IPS-18c (cell line): ENCODE measurements at regions not wholly inside any gene's neighbourhood (a gene's known extent, or its start where the extent isn't known, plus 50 kb on each side); places are given as distances from the start of the nearest gene placed in this dataset.

ENCODE experiments used
- H3K4me3 ChIP-seq: 2 replicates; pipeline ENCODE4 v1.7.0; 2013; ENCODE audit warnings: low read depth, mild to moderate bottlenecking, low read length, moderate library complexity; ENCODE audit not compliant: insufficient read depth
- H3K9me3 ChIP-seq: one replicate; pipeline ENCODE4 v1.6.1; 2013; ENCODE audit warnings: mild to moderate bottlenecking, low read length, moderate library complexity; ENCODE audit not compliant: control insufficient read depth, insufficient read depth

DNA sequence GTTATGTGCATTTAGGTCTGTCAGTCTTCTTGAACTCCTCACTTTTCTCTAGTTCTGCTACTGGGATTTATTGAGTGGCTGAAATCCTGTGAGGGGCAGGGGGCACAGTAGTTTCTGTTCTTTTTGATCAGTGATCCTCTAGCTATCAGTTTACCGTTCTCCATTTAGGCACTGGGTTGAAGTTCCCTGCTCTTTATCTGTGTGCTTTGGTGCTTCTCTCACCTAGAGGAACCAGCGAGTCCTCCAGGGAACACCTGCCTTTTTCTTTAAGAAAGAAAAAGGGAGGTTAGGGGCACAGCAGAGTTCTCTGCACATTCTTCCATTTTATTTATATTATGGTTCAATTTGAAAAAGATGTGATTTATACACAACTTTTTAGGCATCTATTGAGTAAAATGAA, 503.0 kb upstream of the AGA start:
- Histone ChIP-seq H3K9me3 (no peaks in the 10 kb centered on the region), H3K4me3 (no peak overlapping the region)

DNA sequence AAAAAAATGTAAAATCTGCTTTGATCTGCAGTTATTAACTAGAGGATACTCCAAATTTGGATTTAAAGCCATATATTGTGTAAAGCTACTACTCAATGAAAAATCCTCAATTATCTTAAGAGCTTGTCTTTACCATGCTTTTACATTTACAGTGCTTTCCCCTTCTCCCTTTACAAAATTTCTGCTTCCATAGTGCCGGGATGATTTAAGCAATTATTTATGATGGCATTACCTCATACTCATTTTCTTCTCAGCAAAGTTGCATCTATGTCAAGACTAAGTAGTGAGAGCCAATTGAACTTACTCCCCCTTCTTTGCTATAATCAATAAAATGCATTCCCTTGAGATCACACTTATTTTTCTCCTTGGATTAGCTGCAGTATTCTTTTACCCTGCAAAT, 505.4 kb upstream of the AGA start:
- Histone ChIP-seq H3K9me3 (no peaks in the 10 kb centered on the region), H3K4me3 (no peak overlapping the region)

DNA sequence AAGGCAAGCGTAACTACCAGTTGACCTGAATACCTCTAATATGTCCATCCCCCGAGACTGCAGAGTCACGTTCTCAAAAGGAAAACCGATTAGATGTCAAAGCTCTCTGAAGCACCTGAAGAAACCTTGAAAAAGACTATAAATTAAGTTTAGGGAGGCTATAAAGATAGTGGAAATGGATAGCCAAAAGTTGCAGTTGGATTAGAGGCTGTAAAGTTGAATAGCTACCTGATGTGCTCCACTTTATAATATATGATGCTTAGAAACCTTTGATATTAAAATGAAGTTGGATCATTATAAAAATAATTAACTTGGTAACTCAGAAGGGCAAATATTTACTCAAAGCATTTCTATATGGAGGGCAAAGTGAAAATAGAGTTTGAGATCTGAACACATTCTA, 506.6 kb upstream of the AGA start:
- H3K9me3 ChIP-seq = no peaks in the 10 kb centered on the region
- no peak overlapping the region for H3K4me3 ChIP-seq

DNA sequence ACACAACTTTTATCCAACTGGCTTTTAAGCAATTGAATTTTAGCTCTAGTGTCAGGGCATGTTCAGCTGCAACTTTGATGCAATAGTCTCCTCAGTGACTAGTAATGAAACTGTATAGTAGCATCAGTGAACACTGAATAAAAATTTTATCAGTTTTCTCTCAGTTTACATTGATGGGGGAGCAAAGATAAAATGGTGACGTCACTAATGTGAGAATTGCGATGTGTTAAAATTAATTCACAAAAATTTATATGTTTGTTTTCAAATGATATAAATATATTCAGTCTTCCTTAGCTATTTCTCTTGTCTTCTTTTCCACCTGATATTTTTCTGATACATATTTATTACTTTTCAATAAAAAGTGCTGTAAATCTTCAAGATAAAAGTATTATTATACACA, 508.8 kb upstream of the AGA start:
- Histone ChIP-seq H3K4me3 (no peak overlapping the region), H3K9me3 (no peaks in the 10 kb centered on the region)

DNA sequence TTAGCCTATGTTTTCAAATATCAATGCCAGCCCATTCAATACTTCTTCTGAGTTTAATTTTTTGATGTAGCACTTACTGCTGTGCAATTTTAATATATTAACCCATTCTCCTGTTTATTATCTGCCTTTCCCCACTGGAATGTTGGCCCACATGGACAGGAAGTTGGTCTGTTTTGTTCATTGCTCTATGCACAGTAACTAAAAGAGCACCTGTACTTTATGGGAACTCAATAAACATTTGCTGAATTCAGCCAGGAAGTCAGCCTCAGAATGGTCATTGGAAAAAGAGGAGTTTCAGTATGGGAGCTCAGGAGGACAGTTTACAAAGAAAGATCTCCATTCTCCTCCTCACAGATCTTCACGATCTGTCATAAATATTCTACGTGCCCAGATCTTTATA, 510.5 kb upstream of the AGA start:
- Histone ChIP-seq H3K9me3 (no peaks in the 10 kb centered on the region), H3K4me3 (no peak overlapping the region)

DNA sequence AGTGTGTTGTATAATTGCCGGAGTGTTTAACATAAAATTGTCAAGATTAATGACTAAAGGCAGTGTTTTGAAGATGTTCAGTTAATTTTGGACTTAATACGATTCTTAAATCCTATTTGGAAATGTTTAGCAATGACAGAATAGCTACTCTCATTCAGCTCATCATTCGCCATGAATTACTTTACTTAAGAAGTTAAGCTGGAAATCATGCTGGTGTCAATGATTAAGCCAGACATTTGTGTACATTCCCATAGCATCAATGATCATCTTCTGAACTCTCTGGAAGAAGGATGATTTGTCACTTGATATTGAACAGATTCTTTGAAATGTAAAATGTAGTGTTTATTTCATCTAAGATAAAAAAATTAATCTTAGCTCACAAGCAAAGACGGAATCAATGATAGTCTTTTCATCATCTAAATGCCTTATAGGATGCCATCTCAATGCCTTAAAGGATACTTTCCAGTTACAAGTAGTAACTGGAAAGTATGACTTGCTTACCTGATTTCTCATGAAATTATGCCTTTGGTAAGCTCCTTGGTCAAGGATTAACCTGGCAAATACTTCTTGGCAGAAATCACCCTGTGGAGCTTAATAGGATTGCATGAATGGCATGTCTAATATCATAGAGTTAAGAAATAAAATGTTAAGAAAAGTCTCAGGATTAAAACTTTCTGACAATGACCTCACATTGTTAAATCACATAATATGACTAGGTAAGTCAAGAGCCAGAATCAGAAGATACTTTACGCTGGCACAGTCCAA, 515.5 kb upstream of the AGA start:
- Histone ChIP-seq H3K4me3 (no peak overlapping the region), H3K9me3 (no peaks in the 10 kb centered on the region)

DNA sequence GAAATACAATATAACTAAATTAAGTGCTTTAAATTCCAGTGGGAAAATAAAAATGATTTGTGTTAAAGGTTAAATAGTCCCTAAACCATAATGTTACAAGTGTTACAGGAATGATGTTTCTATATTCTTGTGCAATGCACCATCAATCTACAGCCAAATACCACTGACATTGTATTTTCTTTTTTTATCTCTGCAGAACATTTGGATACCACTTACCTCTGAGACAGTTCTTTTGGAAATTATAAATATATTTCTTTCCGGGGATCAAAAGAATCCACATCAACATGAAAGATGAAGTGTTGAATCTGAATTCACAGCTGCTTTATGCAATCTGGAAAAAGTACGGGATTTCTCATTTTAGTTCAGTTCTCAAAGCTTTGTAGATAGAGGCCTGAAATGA, 518.3 kb upstream of the AGA start:
- Histone ChIP-seq H3K4me3 (no peak overlapping the region), H3K9me3 (no peaks in the 10 kb centered on the region)

DNA sequence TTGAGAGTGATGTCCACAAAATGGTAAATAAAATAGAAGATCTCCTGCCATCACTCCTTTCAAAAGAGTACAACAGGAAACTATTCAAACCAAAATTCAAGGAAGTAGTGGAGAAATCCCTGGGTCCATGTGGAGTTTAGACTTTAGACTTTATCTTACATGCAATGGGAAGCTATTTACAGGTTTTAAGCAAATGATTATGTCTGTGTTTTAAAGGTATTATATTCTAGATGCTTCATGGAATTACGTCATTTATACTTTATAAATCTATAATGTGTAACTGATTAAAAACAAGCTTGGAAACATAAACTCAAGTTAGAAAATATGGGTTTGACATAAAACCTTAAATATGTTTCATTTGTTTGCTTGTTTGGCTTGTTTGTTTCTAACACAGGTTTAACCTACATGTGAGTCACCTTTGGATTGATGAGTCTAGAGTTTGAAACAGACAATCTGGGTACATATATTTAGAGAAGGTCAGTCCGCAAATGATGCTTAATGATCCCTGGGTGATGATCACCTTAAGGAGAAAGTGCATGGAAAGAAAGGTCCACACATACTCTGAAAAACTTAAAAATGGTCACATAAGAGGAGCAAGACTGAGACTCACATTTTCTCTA, 519.6 kb upstream of the AGA start:
- Histone ChIP-seq H3K9me3 (no peaks in the 10 kb centered on the region), H3K4me3 (no peak overlapping the region)

DNA sequence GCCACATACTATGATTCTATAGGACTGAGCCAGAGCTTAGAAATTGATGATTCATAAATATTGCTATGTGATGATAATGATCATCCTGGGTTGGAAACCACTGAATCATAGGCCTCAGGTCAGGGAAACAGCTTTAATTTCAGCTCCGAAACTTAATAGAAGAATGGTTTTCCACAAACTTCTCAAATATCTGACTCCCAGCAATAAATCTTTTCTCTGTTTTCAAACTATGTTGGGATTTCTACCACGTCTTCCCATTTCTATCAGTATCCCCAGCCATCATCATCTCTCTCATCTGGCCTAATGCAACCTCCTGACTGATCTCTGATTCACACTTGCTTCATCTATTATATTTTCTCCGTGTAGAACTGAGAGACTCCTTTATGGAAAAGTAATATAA, 521.8 kb upstream of the AGA start:
- H3K9me3 ChIP-seq = no peaks in the 10 kb centered on the region
- no peak overlapping the region for H3K4me3 ChIP-seq

DNA sequence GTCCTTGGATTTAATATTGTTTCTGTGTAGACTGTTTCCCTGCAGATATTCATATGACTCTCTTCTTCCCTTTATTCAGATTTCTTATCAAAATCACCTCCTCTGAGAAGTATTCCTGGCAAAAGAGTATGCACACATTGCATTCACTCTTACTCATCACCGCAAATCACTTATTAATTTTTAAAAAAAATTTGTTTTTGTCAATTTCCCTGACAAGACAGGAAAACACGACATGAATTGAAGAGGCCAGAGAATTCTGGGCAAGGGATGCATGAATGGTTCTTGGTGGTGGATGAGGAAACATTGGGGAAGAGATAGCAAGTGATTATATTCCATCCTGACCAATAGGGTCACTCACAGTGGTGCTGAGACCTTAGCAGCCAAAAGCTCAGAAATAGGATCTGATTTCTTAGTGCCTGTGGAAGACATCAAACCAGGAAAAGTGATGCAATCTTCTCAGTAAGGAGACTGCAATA, 522.5 kb upstream of the AGA start:
- H3K9me3 ChIP-seq = no peaks in the 10 kb centered on the region
- no peak overlapping the region for H3K4me3 ChIP-seq

DNA sequence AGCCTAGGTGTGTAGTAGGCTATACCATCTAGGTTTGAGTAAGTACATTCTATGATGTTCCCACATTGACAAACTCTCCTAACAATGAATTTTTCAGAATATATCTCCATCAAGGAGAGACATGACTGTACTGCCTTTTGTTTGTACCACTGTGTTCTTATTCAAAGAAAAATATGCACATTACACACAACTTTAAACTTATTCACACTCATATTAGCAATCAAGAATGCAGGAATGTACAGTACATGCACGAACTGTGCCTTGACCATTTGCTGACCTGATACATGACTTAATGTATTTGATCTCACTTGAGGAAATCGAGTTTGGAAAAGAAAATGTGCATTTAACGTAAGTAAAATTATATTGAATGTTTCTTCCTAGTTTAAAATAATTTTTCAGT, 525.1 kb upstream of the AGA start:
- Histone ChIP-seq H3K9me3 (no peaks in the 10 kb centered on the region), H3K4me3 (no peak overlapping the region)

DNA sequence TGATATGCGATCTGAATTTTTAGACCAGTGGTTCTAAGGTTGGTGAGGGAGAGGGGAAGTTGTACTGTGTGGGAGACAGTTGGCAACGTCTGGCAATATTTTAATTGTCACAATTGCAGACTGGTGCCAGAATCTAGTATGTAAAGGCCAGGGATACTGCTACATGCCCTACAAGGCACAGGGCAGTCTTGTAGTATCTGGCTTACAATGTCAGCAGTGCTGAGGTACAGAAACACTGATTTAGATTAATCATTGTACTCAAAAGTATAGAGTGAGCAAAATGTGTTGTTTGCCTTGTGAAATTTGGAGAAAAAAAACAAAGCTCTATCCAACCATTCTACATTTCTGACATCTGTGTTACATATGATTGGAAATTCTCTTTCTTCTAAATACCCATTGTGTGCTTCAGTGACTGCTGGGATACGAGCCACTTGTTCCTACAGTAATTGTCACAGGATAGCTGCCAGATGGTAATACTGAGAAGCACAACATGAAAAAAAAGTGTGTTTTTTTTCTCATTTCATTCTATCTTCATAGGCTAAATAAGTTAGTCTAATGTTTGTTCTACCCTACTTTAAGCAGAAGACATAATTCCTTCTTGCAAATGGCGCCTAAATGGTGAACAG, 526.7 kb upstream of the AGA start:
- no peak overlapping the region for H3K4me3 ChIP-seq
- no peaks in the 10 kb centered on the region for H3K9me3 ChIP-seq

DNA sequence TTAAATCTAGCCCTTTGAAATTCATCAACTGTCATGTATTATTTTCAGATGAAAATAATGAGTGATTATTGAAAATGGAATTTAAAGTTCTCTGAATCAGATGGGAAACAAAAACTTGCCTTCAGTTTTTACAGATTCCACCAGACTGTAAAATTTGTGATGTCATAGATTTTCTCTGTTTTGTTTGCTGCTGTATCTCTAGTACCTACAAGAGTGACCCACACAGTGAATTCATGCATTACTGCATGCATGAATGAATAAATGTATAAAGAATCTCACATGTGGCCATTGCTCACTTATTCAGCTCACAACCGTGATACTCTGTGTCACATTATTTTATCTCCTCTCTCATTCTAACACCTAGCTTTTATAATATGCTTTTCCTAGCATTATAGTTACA, 532.2 kb upstream of the AGA start:
- Histone ChIP-seq H3K4me3 (no peak overlapping the region), H3K9me3 (no peaks in the 10 kb centered on the region)

DNA sequence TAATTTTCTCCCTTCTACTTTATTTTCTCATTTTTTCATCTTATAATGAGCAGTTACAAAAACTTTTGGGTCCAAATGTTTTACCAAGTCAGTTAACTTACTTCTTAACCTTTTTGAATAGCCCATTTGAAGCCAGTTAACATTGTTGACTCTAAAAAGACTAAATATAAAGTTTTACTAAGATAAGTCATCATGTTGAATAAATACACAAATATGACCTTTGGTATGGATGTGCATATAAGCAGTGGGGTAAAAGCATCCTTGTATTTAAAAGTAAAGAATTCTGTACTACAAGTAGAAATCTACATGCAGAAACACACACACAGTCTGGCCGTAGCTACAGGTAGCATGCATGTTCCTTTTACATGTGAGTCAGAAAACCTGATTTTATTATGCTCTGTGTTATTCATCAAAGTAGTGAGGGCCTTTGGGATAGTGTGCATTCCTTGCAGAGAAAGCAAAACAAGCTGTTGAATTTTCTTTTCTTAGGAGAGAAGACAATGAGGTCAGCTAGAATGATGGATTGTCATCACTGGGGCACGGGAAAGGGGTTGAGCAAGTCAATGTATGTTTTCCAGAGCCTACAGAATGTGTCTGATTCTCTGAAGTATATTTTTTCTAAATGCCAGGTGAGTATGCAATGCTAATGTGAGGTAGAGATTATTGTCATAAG, 533.2 kb upstream of the AGA start:
- no peaks in the 10 kb centered on the region for H3K9me3 ChIP-seq
- H3K4me3 ChIP-seq = no peak overlapping the region

DNA sequence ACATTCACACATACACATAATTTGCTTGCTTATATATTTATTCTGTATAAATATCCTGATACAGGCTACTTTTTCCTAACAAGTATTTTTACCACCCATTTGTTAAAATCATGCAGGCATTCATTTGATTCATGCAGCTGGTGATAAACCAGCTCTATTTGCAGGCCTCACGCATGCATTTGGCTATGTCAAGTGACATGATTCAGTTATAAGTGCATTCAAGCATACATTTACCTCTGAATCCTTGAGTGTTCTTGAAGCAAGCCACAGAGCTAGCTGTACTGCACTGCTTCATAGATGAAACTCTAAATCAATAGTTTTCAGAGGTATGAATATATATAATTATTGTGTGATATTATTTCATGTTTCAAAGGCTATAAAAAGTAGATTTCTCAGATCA, 544.0 kb upstream of the AGA start:
- H3K4me3 ChIP-seq = no peak overlapping the region

DNA sequence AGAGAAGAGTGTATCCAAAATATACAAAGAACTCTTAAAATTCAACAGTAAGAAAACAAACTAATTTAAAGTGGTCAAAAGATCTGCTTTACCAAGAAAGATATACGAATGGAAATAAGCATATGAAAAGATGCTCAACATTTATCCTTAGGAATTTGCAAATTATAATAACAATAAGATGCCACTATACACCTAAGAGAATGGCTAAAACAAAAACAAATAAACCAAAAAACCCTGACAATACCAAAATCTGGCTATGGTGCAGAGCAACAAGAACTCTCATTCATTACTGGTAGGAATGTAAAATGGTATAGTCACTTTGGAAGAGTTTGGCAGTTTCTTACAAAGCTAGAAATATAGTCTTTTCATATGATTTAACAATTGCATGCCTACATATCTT, 545.7 kb upstream of the AGA start:
- no peak overlapping the region for H3K4me3 ChIP-seq
- H3K9me3 ChIP-seq = no peaks in the 10 kb centered on the region

More for the DNA sequence above, 544.0 kb upstream of the AGA start:
- no peaks in the 10 kb centered on the region for H3K9me3 ChIP-seq

DNA sequence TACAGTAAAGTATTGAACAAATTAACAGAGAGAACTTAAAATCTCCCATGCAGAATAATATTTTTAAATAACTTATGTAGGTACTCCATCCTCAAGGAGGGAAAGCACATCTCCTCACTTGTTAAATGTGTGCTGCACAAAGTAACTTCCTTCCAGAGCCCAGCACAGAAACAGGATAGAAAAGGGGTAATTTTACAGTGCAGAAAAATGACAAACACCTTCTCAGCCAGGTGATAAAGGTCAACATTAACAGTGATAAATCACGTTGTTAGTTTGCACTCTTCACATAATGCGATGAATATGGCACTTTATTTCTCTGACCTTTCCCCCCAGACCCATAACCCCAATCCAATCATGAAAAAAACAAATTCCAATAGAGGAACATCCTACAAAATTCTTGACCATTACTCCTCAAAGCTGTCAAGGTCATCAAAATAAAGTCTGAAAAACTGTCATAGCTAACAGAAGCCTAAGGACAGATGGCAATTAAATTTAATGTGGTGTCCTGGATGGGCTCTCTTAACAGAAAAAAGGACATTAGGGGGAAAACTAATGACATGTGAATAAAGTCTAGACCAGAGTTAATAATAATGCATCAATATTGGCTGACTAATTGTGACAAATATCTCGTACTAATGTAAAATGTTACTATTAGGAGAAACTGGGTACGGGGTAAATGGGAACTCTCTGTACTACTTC, 547.4 kb upstream of the AGA start:
- Histone ChIP-seq H3K9me3 (no peaks in the 10 kb centered on the region), H3K4me3 (no peak overlapping the region)
